COLO829 (cell line): ENCODE measurements at regions not wholly inside any gene's neighbourhood (a gene's known extent, or its start where the extent isn't known, plus 50 kb on each side); places are given as distances from the start of the nearest gene placed in this dataset.
"Not testable (repeated sequence)": the region's sequence is repeated elsewhere in the genome, so short reads cannot be mapped to it uniquely, and the experiment has no call there.

Experiments
- DNase-seq: peaks from one replicate; pipeline ENCODE4 v3.0.0; 2012; ENCODE audit warnings: low spot score

DNA sequence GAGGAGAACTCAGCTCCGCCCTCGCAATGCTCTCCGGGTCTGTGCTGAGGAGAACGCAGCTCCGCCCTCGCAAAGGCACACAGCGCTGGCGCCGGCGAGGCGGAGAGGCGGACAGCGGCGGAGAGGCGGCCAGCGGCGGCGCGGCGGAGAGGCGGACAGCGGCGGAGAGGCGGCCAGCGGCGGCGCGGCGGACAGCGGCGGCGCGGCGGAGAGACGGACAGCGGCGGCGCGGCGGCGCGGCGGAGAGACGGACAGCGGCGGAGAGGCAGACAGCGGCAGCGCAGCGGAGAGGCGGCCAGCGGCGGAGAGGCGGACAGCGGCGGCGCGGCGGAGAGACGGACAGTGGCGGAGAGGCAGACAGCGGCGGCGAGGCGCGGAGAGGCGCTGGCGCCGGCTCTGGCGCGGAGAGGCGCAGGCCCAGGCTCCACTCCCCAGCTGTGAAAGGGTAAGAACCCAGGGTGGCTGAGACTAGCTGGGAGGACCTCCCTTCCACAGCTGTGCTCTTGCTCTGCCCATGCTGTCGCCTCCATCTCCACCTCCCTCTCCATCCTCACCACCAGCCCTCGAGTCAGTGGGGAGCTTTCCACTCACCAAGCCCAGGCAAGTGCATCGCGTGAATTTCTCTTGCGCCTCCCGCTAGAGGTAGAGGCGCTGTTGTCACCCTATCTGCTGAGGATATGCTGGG, 2879.9 kb downstream of the RPIA start:
- DNase-seq, result not testable (repeated sequence)

DNA sequence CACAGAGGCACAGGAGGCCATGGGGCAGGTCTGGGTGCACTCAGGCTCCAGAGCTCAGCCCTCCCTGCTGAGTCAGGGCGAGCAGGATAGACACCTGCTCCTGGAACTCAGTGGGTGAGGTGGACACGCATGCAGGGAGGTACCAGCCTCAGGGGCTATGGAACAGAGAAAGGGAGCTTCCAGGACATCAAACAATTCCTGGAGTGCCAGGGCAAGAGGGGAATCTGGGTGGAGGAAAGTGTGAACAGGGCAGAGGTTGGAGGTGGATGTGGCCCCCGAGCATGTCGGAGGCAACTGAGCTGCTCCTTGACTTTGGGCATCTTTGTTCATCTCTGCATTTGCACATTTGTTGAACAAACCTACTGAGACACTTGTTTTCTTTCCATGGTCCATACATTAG, 2881.5 kb downstream of the RPIA start:
- not testable (repeated sequence) for DNase-seq

DNA sequence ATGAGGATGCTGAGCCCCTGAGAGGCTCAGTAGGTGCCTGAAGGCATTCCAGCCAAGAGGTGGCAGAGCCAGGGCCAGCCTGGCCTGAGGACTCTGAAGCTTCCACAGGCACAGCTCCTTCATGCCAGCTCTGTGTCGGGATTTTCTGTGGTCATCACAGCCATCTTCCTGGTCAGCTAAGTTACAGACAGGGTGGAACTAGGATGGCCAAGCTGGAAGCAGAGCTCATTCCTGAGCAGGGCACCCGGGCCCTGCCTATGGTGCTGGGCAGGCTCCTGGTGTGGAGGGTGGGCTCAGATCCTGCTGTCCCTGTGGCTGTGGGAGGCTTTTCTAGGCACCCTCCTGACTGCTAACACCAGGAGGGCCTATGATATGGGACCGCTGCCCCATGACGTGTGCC, 2882.3 kb downstream of the RPIA start:
- DNase-seq, result not testable (repeated sequence)

GRCh38 chr2:91574255-91574654, 2882.8 kb downstream of the RPIA start:
- DNase-seq, result not testable (repeated sequence)

- not testable (repeated sequence) for DNase-seq
These were observed 2884.2 kb downstream of the RPIA start for GRCh38 chr2:91575701-91576100.

GRCh38 chr2:91577406-91577805, 2885.9 kb downstream of the RPIA start:
- not testable (repeated sequence) for DNase-seq

DNA sequence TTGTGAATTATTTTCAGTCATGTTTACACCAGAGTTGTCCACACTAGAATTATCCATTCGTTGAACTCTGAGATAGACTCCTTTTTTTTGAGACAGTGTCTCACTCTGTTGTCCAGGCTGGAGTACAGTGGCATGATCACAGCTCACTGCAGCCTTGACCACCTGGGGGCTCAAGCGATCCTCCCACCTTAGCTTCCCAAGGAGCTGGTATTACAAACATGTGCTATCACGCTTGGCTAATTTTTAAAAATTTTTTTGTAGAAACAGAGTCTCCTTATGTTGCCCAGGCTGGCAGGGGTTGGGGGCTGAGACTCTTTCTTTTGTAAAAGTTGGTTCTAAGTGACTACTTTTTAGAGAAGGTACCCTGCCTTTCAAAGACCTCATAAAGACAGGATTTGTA, 2887.2 kb downstream of the RPIA start:
- DNase-seq, result not testable (repeated sequence)

DNA sequence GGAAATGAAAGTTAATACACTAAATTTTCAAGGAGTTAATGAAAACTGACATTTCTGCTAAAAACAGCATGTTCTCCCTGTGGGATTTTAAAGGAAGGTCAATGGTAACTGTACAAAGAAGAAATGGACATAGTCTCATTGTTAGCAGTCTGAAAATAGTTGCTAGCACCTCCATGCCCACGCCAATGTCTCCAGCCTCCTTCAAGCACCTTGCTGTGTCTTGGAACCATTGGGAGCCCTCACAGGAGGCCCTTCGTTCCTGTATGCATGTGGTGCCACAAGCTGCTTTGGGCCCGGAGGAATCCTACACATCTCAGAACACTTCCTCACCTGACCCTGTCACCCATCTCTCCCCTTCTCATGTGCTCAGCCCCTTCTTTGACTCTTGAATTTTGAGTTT, 2888.1 kb downstream of the RPIA start:
- DNase-seq, result not testable (repeated sequence)

DNA sequence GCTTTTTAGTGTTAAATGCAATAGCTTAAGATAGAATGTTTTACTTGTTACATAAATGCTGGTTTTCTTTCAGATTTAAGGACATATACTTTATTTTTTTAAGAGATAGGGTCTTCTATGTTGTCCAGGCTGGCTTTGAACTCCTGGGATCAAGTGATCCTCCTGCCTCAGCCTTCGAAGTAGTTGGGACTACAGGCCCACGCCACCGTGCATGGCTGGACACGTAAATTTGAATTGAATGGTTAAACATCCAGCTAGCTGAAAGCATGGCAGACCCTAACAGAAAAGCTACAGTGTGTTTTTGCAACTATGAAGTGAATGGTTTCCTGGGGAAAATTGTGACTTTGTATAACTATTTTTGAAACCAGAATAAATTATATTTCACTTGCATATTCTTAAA, 2888.6 kb downstream of the RPIA start:
- not testable (repeated sequence) for DNase-seq

- not testable (repeated sequence) for DNase-seq
These were observed 2895.6 kb downstream of the RPIA start for GRCh38 chr2:91587098-91587497.

DNA sequence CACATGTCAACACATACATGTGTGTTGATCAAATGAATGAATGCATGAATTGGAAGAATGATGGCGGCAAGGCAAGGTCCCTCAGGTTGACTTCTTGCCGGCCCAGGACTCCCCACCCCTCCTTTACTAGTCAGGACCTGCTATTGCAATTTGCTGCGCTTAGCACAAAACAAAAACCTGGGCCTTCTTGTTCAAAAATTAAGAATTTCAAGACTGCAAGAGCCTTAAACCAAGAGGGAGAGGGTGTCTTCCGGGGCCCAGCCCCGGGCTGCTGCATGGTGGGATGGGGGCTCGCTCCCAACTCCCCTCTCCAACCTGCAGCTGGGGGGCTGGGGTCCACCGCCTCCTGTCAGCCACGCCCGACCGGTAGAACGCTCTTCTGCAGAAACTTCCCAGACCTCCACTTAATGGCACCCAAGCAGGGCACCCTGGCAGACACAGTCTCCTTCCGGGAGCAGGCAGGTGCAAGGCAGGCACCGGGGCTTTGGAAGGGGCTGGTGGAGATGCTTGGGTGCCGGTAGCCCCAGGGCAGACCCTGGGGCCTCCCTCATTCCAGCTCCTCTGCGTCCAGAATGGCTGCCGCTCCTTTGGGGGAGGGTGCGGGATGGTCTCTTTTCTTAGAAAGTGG, 2896.5 kb downstream of the RPIA start:
- DNase-seq, result not testable (repeated sequence)

- DNase-seq, result not testable (repeated sequence)
These were observed 2897.3 kb downstream of the RPIA start for GRCh38 chr2:91588782-91589223.

- not testable (repeated sequence) for DNase-seq
These were observed 2898.2 kb downstream of the RPIA start for GRCh38 chr2:91589454-91590328.

GRCh38 chr2:91590381-91590780, 2898.9 kb downstream of the RPIA start:
- not testable (repeated sequence) for DNase-seq

DNA sequence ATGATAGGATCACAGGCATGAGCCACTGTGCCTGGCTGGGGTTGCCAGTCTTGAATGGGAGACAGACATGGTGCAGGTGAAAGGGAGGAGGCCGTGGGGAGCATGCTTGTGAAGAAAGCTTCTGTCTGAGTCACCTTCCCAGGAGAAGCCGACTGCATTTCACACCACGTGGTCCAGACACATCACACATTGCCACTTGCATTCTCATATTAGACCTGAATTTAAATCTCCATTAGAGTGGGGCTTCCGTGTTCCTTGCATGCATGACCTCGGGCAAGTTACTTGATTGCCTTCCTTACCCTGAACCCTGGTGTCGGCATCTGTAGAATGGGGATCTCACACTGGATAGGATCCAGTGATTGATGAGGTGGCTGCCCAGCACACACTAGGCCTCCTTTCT, 2899.6 kb downstream of the RPIA start:
- not testable (repeated sequence) for DNase-seq

DNA sequence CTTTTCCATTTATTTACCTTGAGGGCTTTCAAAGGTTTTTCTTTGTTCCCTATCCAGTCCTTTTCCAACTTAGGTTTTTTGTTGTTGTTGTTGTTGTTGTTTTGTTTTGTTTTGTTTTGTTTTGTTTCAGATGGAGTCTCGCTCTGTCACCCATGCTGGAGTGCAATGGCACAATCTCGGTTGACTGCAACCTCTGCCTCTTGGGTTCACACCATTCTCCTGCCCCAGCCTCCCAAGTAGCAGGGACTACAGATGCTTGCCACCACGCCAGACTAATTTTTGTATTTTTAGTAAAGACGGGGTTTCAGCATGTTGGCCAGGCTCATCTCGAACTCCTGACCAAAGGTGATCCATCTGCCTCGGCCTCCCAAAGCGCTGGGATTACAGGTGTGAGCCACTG, 2906.0 kb downstream of the RPIA start:
- not testable (repeated sequence) for DNase-seq

DNA sequence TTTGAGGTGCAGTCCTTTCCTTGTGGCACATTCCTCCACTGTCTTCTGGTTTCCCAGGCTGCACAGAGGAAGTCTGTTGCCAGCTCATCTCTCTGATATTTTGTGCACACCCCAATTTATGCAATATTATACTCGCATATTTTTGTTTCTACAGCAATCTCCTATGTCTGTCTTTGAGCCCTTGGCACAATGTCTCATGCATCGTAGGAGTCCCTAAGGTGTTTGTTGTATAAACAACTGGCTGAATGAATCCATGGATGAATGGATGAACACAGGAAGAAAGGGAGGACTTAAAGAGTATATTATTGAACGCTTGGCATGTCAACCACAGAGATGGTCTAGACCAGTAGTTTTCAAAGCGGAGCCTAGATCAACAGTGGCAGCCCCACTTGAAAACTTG, 2907.0 kb downstream of the RPIA start:
- not testable (repeated sequence) for DNase-seq

GRCh38 chr2:91599000-91599399, 2907.5 kb downstream of the RPIA start:
- not testable (repeated sequence) for DNase-seq

- not testable (repeated sequence) for DNase-seq
These were observed 2911.4 kb downstream of the RPIA start for GRCh38 chr2:91602860-91603259.

- DNase-seq, result not testable (repeated sequence)
These were observed 2912.5 kb downstream of the RPIA start for GRCh38 chr2:91603996-91604395.

DNA sequence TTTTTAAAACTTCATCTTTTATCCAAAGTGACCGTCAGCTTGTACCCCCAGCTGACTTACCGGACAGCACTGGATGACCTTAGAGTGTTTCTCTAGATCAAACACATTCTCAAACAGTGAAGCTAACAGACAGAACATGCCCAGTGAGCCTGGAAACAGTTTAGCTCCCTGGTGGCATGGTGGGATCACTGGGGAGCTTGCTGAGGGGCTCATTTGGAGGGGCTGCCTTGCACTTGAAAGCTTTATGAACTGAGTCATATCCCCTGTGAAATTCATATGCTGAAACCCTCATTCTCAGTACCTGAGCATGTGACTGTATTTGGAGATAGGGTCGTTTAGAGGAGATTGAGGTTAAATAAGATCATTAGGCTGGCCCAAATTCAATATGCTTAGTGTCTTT, 2913.2 kb downstream of the RPIA start:
- DNase-seq, result not testable (repeated sequence)

DNA sequence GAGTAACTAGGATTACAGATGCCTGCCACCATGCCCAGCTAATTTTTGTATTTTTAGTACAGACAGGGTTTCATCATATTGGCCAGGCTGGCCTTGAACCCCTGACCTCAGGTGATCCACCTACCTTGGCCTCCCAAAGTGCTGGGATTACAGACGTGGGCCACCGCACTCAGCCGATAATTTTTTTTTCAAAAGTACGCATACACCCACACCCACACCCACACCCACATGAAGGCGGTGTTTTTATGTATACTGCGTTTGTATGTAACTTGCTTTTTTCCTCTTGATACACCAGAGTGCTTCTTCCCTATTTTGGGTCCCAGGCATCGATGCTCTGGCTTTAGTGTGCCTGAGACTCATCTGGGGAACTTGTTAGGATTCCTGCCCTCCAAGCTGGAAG, 2932.3 kb downstream of the RPIA start:
- not testable (repeated sequence) for DNase-seq

GRCh38 chr2:91628471-91628870, 2937.0 kb downstream of the RPIA start:
- DNase-seq, result not testable (repeated sequence)
